Body of pancreas (tissue), 4 donors: ENCODE measurements at regions not wholly inside any gene's neighbourhood (a gene's known extent, or its start where the extent isn't known, plus 50 kb on each side); places are given as distances from the start of the nearest gene placed in this dataset.
A peak's percentile ranks its signal among the peaks of the same experiment; 100 is the strongest.

Experiments
- ATAC-seq: fragments of 150-250 bp; one replicate; pipeline ENCODE4 v1.9.1; 2016
- DNase-seq, 4 donors: peaks; one replicate each; pipeline ENCODE4 v3.0.0-alpha.2; 2019
- H3K27ac ChIP-seq, 4 donors: fragments of 200-600 bp; sonication (generic); 1 replicate in 3 of 4; 2 replicates in 1 of 4; pipeline versions ENCODE4 v1.5.1 to v1.6.1; 2016 to 2019; ENCODE audit warnings: mild to moderate bottlenecking in 1 of 4, mixed read lengths in 1 of 4, moderate library complexity in 1 of 4
- H3K27me3 ChIP-seq, 2 donors: fragments of 200-600 bp; sonication (generic); one replicate each; pipeline ENCODE4 v1.6.0; 2016; ENCODE audit warnings: mild to moderate bottlenecking in 1 of 2
- H3K36me3 ChIP-seq, 2 donors: fragments of 200-600 bp; sonication (generic); replicated peaks in 1 of 2; 2 replicates each; pipeline ENCODE4 v1.5.1; 2016; ENCODE audit warnings: low read depth in 2 of 2; ENCODE audit not compliant: insufficient read depth in 1 of 2
- H3K4me1 ChIP-seq: fragments of 200-600 bp; sonication (generic); one replicate; pipeline ENCODE4 v1.6.0; 2016
- H3K4me3 ChIP-seq, 2 donors: fragments of 200-600 bp; sonication (generic); 1 replicate in 1 of 2; 2 replicates in 1 of 2; pipeline ENCODE4 v1.5.1; 2016 to 2019
- H3K9me3 ChIP-seq, 3 donors: fragments of 200-600 bp; sonication (generic); 1 replicate in 2 of 3; 2 replicates in 1 of 3; pipeline ENCODE4 v1.5.1; 2016
- CTCF ChIP-seq, 7 experiments: fragments of 450-650 bp in 4 of 7; fragments of 200-600 bp in 3 of 7; sonication (generic) in 3 of 7; IDR thresholded peaks; one replicate each; pipeline ENCODE4 v1.5.1; 2016 to 2019; ENCODE audit warnings: antibody characterized with exemption in 7 of 7
- POLR2A ChIP-seq, 3 donors: fragments of 450-650 bp; IDR thresholded peaks; one replicate each; pipeline ENCODE4 v1.6.1; 2016; ENCODE audit warnings: antibody characterized with exemption in 3 of 3, mild to moderate bottlenecking in 2 of 3
- WGBS, 2 donors: methylation state at CpG; one replicate each; pipeline ENCODE4 v1.1.5; 2017; 5-methylcytosine and 5-hydroxymethylcytosine counted together
- intact Hi-C: fragments of 100-400 bp; cut with DNase I; formaldehyde crosslinking; loops from one replicate; pipeline ENCODE4 v1.15.1; 2023

DNA sequence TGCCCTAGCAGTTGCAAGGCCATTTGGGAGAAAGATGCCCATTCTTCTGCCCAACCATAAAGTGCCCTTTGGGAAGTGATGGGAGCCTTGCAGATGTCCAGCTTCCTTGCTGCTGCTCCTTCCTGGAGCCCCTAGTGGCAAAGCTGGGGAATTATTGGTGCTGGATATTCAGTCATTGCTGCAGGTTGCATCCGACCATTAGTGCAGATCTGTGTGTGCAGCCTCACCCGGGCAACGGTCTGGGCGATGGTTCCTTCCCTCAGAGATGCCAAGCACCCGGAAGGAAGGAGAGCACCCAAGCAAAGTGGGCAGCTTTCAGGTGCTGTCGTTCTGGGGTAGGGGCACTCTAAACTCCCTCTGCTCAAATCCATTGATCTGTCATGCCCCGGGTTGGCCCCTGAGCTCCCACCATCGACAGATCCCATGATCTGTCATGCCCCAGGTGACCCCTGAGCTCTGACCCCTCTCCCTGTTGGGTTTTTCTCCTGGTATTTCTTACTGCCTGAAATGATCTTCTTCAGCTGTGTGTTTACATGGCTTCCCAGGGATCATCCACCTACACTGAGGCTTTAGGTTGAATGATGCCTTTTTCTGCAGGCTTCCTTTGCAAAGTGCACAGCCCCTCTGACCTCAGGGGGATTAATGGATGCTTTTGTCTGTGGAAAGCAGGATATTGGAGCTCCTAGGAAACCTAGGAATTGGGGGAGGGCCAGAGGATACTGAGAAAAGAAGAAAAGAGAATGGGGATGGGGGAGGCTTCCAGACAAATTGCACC, 467.5 kb downstream of the PTPRU start:
- Histone ChIP-seq H3K9me3 (no peaks in the 10 kb centered on the region), H3K4me1 (no peaks in the 10 kb centered on the region), H3K27me3 (no peaks in the 10 kb centered on the region), H3K4me3 (no peak overlapping the region), H3K36me3 (no peaks in the 10 kb centered on the region), H3K27ac (no peak overlapping the region)
- peak; percentile 59 to 72 (median 66) for TF ChIP-seq CTCF (IDR thresholded peaks at IDR 0.05)
- no peak for TF ChIP-seq POLR2A (IDR thresholded peaks at IDR 0.05)
- ATAC-seq (peak; percentile 30), DNase-seq (peak; percentile 27 to 55 (median 50))
- intact Hi-C loops = no loop called here
- 9 to 10% methylated on average over 8 of the region's 8 CpGs for WGBS, 2 donors

- Histone ChIP-seq H3K27ac (no peak overlapping the region), H3K4me1 (no peaks in the 10 kb centered on the region), H3K27me3 (no peaks in the 10 kb centered on the region), H3K4me3 (no peak overlapping the region), H3K36me3 (no peaks in the 10 kb centered on the region), H3K9me3 (no peaks in the 10 kb centered on the region)
- intact Hi-C loops = no loop called here
- no peak for DNase-seq
- no peak for ATAC-seq
- 14 to 21% methylated on average over 1 of the region's 1 CpG for WGBS, 2 donors
- TF ChIP-seq POLR2A (IDR thresholded peaks at IDR 0.05) = no peak
- TF ChIP-seq CTCF (IDR thresholded peaks at IDR 0.05) = no peak
Observed at GRCh38 chr1:29700491-29700890, 464.2 kb downstream of the PTPRU start.

DNA sequence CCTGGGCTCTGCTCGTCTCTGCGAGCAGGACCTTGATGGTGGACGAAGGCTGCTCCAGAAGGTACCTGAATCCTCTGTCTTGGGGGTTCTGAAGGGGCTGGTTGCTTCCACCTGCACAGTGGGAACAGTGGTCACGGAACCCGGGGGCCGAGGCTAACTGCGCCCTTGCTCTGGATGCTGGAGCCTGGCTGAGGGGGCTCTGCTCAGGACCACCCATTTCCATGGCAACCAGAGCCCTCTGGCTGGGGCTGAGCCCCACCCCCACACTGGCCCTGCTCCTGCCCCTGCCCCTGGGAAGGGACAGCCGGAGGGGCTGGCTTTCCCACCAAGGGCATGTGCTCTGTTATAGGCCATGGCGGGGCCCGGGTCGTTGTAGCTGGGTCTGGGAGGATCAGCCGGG, 462.3 kb downstream of the PTPRU start:
- Histone ChIP-seq H3K27me3 (no peaks in the 10 kb centered on the region), H3K9me3 (peaks cover 0 to 6% (median 0%) of the 10 kb centered on the region in 3 donors), H3K4me3 (no peak overlapping the region), H3K36me3 (no peaks in the 10 kb centered on the region), H3K4me1 (no peaks in the 10 kb centered on the region), H3K27ac (no peak overlapping the region)
- DNase-seq = no peak
- ATAC-seq = no peak
- 67 to 87% methylated on average over 4 to 10 of the region's 12 CpGs for WGBS, 2 donors
- TF ChIP-seq POLR2A (IDR thresholded peaks at IDR 0.05) (no peak), CTCF (IDR thresholded peaks at IDR 0.05) (no peak)
- intact Hi-C loops = no loop called here

DNA sequence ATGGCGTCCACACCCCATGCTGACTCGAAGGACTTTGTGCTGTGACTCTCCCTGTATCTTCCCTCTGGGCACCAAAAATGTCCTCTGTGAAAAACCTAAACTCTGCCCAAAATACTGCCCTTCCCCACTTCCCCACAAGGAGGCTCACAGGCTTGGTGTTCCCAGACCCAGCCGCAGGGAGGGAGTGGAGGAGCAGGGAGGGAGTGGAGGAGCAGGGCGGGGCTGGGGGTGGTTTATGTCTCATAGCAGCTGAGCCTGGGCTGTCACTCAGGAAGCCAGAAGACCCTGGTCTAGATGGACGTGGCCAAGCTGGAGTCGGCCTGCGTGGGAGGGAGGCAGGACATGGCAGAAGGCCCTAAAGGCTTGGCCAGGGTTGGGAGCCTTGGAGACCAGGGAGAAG, 461.7 kb downstream of the PTPRU start:
- intact Hi-C loops = no loop called here
- Histone ChIP-seq H3K4me3 (no peak overlapping the region), H3K36me3 (no peaks in the 10 kb centered on the region), H3K27ac (no peak overlapping the region), H3K9me3 (peaks cover 0 to 8% (median 0%) of the 10 kb centered on the region in 3 donors), H3K27me3 (no peaks in the 10 kb centered on the region), H3K4me1 (no peaks in the 10 kb centered on the region)
- no peak for ATAC-seq
- peak in 4 of 7 experiments; percentile 6 to 19 (median 14) for TF ChIP-seq CTCF (IDR thresholded peaks at IDR 0.05)
- TF ChIP-seq POLR2A (IDR thresholded peaks at IDR 0.05) = no peak
- DNase-seq = peak in 1 of 4 donors; percentile 6
- WGBS, 2 donors = 57 to 76% methylated on average over 7 of the region's 7 CpGs

DNA sequence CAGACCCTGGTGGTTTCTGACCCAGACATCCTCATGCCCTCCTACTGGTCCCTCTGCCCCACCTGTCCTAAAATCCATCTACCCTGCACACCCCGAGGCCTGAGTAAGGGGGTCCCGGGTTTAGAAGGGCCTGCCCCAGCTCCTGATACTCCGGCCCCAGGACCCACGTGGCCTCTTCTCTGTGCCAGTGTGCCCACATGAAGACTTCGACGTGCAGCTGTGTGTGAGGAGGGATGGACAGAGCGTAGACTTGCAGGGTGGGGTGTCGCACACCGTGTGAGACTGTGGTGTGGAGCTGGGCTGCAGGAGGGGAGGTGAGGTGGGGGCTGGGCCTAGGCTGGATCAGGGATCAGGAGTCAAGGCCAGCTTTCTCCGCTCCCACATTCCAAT, 461.1 kb downstream of the PTPRU start:
- DNase-seq (no peak), ATAC-seq (no peak)
- H3K27ac ChIP-seq = no peak overlapping the region
- H3K9me3 ChIP-seq = peaks cover 0 to 8% (median 0%) of the 10 kb centered on the region in 3 donors
- H3K36me3 ChIP-seq = no peaks in the 10 kb centered on the region
- H3K4me1 ChIP-seq = no peaks in the 10 kb centered on the region
- 75 to 77% methylated on average over 6 of the region's 10 CpGs for WGBS, 2 donors
- H3K27me3 ChIP-seq = no peaks in the 10 kb centered on the region
- TF ChIP-seq CTCF (IDR thresholded peaks at IDR 0.05) (no peak), POLR2A (IDR thresholded peaks at IDR 0.05) (no peak)
- no peak overlapping the region for H3K4me3 ChIP-seq
- intact Hi-C loops = no loop called here
